HEK293 (cell line): ENCODE measurements at regions not wholly inside any gene's neighbourhood (a gene's known extent, or its start where the extent isn't known, plus 50 kb on each side); places are given as distances from the start of the nearest gene placed in this dataset.

ENCODE experiments used
- CTCF ChIA-PET: fragments of 350-600 bp; formaldehyde crosslinking; extraction: SDS; loops from one replicate; lab custom pipeline; 2021; ENCODE audit warnings: antibody characterized with exemption; lab: Yijun Ruan, JAX
- POLR2A ChIA-PET: fragments of 300-600 bp; formaldehyde crosslinking; extraction: SDS; loops from one replicate; lab custom pipeline; 2020; ENCODE audit warnings: antibody characterized with exemption, inconsistent platforms; lab: Yijun Ruan, JAX
- H3K27ac ChIP-seq: fragments of 200-500 bp; sonication (Bioruptor generic); 2 replicates; pipeline ENCODE4 v1.5.1; 2014; ENCODE audit warnings: low read depth, low read length, control low read depth, inconsistent platforms; ENCODE audit errors: extremely low read depth
- H3K36me3 ChIP-seq, 2 experiments: fragments of 200-500 bp in 1 of 2; sonication (Bioruptor generic) in 1 of 2; 1 replicate in 1 of 2; 2 replicates in 1 of 2; pipeline ENCODE4 v1.5.1; 2014 to 2017; ENCODE audit warnings: inconsistent platforms in 2 of 2, low read length in 2 of 2; ENCODE audit not compliant: control insufficient read depth in 2 of 2, insufficient read depth in 1 of 2
- H3K4me1 ChIP-seq: fragments of 200-500 bp; sonication (Bioruptor generic); 2 replicates; pipeline ENCODE4 v1.5.1; 2014; ENCODE audit warnings: mild to moderate bottlenecking, low read length, inconsistent platforms; ENCODE audit not compliant: control insufficient read depth, insufficient read depth
- H3K4me3 ChIP-seq: 2 replicates; pipeline ENCODE4 v1.5.1; 2011; ENCODE audit warnings: low read depth, mild to moderate bottlenecking, control low read depth, low read length, moderate library complexity
- H3K9me3 ChIP-seq: fragments of 200-500 bp; sonication (Bioruptor generic); 2 replicates; pipeline ENCODE4 v1.5.1; 2014; ENCODE audit warnings: low read depth, low read length, inconsistent platforms; ENCODE audit not compliant: control insufficient read depth, insufficient read depth
- OSR2 ChIP-seq: fragments of 450-650 bp; formaldehyde crosslinking; IDR thresholded peaks from 2 replicates; pipeline ENCODE4 v1.5.1; 2016; ENCODE audit warnings: missing biosample characterization, missing genetic modification characterization
- SCRT2 ChIP-seq: fragments of 450-650 bp; formaldehyde crosslinking; IDR thresholded peaks from 2 replicates; pipeline ENCODE4 v1.5.1; 2016; ENCODE audit warnings: missing biosample characterization, missing genetic modification characterization
- TCF7L2 ChIP-seq: IDR thresholded peaks from 2 replicates; pipeline ENCODE4 v1.6.1; 2011; ENCODE audit warnings: low read depth, mild to moderate bottlenecking, inconsistent platforms, low read length, moderate library complexity, borderline replicate concordance
- YY2 ChIP-seq: fragments of 450-650 bp; formaldehyde crosslinking; IDR thresholded peaks from 2 replicates; pipeline ENCODE4 v1.5.1; 2016; ENCODE audit warnings: missing biosample characterization, missing genetic modification characterization
- ZNF10 ChIP-seq: fragments of 450-650 bp; formaldehyde crosslinking; IDR thresholded peaks from 2 replicates; pipeline ENCODE4 v1.5.1; 2017; ENCODE audit warnings: missing biosample characterization, missing genetic modification characterization
- ZNF133 ChIP-seq: fragments of 450-650 bp; formaldehyde crosslinking; IDR thresholded peaks from 2 replicates; pipeline ENCODE4 v1.5.1; 2016; ENCODE audit warnings: missing biosample characterization, missing genetic modification characterization
- ZNF138 ChIP-seq: fragments of 450-650 bp; formaldehyde crosslinking; IDR thresholded peaks from 2 replicates; pipeline ENCODE4 v1.5.1; 2016; ENCODE audit warnings: missing biosample characterization, missing genetic modification characterization, borderline replicate concordance
- ZNF169 ChIP-seq: fragments of 450-650 bp; formaldehyde crosslinking; IDR thresholded peaks from 2 replicates; pipeline ENCODE4 v1.5.1; 2016; ENCODE audit warnings: missing biosample characterization, missing genetic modification characterization
- ZNF19 ChIP-seq: fragments of 450-650 bp; formaldehyde crosslinking; IDR thresholded peaks from 2 replicates; pipeline ENCODE4; 2016; ENCODE audit warnings: missing biosample characterization, missing genetic modification characterization, low read depth
- ZNF202 ChIP-seq: fragments of 450-650 bp; formaldehyde crosslinking; IDR thresholded peaks from 2 replicates; pipeline ENCODE4 v1.5.1; 2016; ENCODE audit warnings: missing biosample characterization, missing genetic modification characterization, borderline replicate concordance
- ZNF221 ChIP-seq: fragments of 450-650 bp; formaldehyde crosslinking; IDR thresholded peaks from 2 replicates; pipeline ENCODE4 v1.5.1; 2017; ENCODE audit warnings: missing biosample characterization, missing genetic modification characterization, borderline replicate concordance
- ZNF239 ChIP-seq: fragments of 450-650 bp; formaldehyde crosslinking; IDR thresholded peaks from 2 replicates; pipeline ENCODE4 v1.5.1; 2016; ENCODE audit warnings: missing biosample characterization, missing genetic modification characterization
- ZNF24 ChIP-seq: fragments of 450-650 bp; formaldehyde crosslinking; IDR thresholded peaks from 2 replicates; pipeline ENCODE4 v1.5.1; 2016; ENCODE audit warnings: missing biosample characterization, missing genetic modification characterization
- ZNF292 ChIP-seq: fragments of 450-650 bp; formaldehyde crosslinking; IDR thresholded peaks from 2 replicates; pipeline ENCODE4 v1.5.1; 2016; ENCODE audit warnings: low read depth, missing biosample characterization, missing genetic modification characterization, borderline replicate concordance
- ZNF423 ChIP-seq: fragments of 450-650 bp; formaldehyde crosslinking; IDR thresholded peaks from 2 replicates; pipeline ENCODE4 v1.5.1; 2016; ENCODE audit warnings: missing biosample characterization, missing genetic modification characterization
- ZNF530 ChIP-seq: fragments of 450-650 bp; formaldehyde crosslinking; IDR thresholded peaks from 2 replicates; pipeline ENCODE4 v1.5.1; 2016; ENCODE audit warnings: low read depth, missing biosample characterization, missing genetic modification characterization
- ZNF629 ChIP-seq: fragments of 450-650 bp; formaldehyde crosslinking; IDR thresholded peaks from 2 replicates; pipeline ENCODE4 v1.5.1; 2017; ENCODE audit warnings: missing biosample characterization, missing genetic modification characterization
- ZNF660 ChIP-seq: fragments of 450-650 bp; IDR thresholded peaks from 2 replicates; pipeline ENCODE4 v1.5.1; 2018; ENCODE audit warnings: missing biosample characterization, mild to moderate bottlenecking, missing genetic modification characterization
- ZNF677 ChIP-seq: fragments of 450-650 bp; IDR thresholded peaks from 2 replicates; pipeline ENCODE4 v1.5.0; 2018; ENCODE audit warnings: missing biosample characterization, mild to moderate bottlenecking, missing genetic modification characterization, moderate library complexity
- ZNF747 ChIP-seq: fragments of 450-650 bp; formaldehyde crosslinking; IDR thresholded peaks from 2 replicates; pipeline ENCODE4 v1.5.1; 2016; ENCODE audit warnings: missing biosample characterization, missing genetic modification characterization
- ZNF785 ChIP-seq: fragments of 450-650 bp; formaldehyde crosslinking; IDR thresholded peaks from 2 replicates; pipeline ENCODE4 v1.5.1; 2016; ENCODE audit warnings: missing biosample characterization, missing genetic modification characterization
- ZXDB ChIP-seq: fragments of 450-650 bp; formaldehyde crosslinking; IDR thresholded peaks from 2 replicates; pipeline ENCODE4 v1.5.1; 2016; ENCODE audit warnings: missing biosample characterization, missing genetic modification characterization
- TF ChIP-seq, protein P1 (sequence below): fragments of 450-650 bp; formaldehyde crosslinking; IDR thresholded peaks from 2 replicates; pipeline ENCODE4 v1.5.1; 2016; ENCODE audit warnings: missing biosample characterization, missing genetic modification characterization
- TF ChIP-seq, protein P2 (sequence below): fragments of 450-650 bp; formaldehyde crosslinking; optimal IDR thresholded peaks from 2 replicates; pipeline ENCODE3; 2016; ENCODE audit warnings: missing biosample characterization, mild to moderate bottlenecking, missing genetic modification characterization
- TF ChIP-seq, protein P3 (sequence below): fragments of 450-650 bp; formaldehyde crosslinking; IDR thresholded peaks from 2 replicates; pipeline ENCODE4; 2016; ENCODE audit warnings: missing biosample characterization, missing genetic modification characterization
- TF ChIP-seq, protein P4 (sequence below): fragments of 450-650 bp; formaldehyde crosslinking; IDR thresholded peaks from 2 replicates; pipeline ENCODE4 v1.5.1; 2016; ENCODE audit warnings: missing biosample characterization, missing genetic modification characterization
- TF ChIP-seq, protein P5 (sequence below): fragments of 450-650 bp; formaldehyde crosslinking; IDR thresholded peaks from 2 replicates; pipeline ENCODE4 v1.5.1; 2016; ENCODE audit warnings: missing biosample characterization, missing genetic modification characterization

DNA sequence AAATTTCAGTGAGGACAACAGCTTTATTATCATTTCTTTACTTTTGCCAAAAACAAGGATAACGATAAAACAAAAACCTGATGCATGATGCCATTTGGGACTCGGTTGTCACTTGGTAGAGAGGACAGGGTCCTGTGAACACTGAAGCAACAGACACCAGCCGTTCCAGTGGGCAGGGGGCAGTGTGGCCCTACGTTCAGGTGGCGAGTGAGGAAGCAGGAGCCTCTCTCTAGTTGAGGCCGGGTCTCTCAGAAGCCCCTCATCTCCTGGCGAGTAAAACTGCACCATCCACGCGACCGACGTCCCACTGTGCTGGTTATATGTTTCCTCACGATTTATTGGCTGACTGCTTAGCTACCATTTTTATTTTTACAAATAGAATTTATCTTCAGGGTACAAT, 231.6 kb downstream of the THBS2 start (continued):
- TF ChIP-seq, protein P1, sequence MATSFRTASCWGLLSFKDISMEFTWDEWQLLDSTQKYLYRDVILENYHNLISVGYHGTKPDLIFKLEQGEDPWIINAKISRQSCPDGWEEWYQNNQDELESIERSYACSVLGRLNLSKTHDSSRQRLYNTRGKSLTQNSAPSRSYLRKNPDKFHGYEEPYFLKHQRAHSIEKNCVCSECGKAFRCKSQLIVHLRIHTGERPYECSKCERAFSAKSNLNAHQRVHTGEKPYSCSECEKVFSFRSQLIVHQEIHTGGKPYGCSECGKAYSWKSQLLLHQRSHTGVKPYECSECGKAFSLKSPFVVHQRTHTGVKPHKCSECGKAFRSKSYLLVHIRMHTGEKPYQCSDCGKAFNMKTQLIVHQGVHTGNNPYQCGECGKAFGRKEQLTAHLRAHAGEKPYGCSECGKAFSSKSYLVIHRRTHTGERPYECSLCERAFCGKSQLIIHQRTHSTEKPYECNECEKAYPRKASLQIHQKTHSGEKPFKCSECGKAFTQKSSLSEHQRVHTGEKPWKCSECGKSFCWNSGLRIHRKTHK (tag by site-specific recombination) = no peak
- no peak for TF ChIP-seq ZNF747 (tag by site-specific recombination)
- TF ChIP-seq, protein P2, sequence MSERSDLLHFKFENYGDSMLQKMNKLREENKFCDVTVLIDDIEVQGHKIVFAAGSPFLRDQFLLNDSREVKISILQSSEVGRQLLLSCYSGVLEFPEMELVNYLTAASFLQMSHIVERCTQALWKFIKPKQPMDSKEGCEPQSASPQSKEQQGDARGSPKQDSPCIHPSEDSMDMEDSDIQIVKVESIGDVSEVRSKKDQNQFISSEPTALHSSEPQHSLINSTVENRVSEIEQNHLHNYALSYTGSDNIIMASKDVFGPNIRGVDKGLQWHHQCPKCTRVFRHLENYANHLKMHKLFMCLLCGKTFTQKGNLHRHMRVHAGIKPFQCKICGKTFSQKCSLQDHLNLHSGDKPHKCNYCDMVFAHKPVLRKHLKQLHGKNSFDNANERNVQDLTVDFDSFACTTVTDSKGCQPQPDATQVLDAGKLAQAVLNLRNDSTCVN = no peak

DNA sequence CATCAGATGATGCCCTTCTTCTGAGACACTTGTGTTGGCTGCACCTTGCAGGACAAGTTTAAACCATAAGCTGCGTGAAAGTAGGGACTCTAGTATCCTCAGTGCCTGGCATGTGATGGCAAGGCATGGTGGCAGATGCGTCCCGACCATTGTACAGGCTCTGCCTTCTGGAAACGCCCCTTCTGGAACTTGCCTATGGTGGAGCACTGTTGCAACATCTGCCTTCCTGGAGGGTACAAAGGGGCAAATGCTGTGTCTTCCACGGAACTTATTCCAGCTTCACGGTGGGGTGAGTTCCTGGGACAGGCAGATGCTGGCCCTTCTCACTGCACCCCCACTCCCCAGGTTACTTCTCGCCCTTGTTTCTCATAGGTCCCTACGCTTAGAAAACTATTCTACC, 232.8 kb downstream of the THBS2 start:
- Histone ChIP-seq H3K9me3 (no peaks in the 10 kb centered on the region), H3K4me1 (no peaks in the 10 kb centered on the region), H3K27ac (no peak overlapping the region), H3K36me3 (no peaks in the 10 kb centered on the region)
- POLR2A ChIA-PET = no interaction called here
- CTCF ChIA-PET = no interaction called here
- TF ChIP-seq, protein P3, sequence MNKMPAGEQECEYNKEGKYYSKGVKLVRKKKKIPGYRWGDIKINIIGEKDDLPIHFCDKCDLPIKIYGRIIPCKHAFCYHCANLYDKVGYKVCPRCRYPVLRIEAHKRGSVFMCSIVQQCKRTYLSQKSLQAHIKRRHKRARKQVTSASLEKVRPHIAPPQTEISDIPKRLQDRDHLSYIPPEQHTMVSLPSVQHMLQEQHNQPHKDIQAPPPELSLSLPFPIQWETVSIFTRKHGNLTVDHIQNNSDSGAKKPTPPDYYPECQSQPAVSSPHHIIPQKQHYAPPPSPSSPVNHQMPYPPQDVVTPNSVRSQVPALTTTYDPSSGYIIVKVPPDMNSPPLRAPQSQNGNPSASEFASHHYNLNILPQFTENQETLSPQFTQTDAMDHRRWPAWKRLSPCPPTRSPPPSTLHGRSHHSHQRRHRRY (tag by site-specific recombination) = no peak
- TF ChIP-seq ZNF10 (tag by site-specific recombination) (no peak), TCF7L2 (no peak), ZNF677 (tag by site-specific recombination) (no peak), OSR2 (tag by site-specific recombination) (no peak), ZNF530 (tag by site-specific recombination) (no peak), ZNF133 (tag by site-specific recombination) (no peak), ZNF19 (tag by site-specific recombination) (no peak), SCRT2 (tag by site-specific recombination) (no peak), ZNF239 (tag by site-specific recombination) (no peak), ZXDB (no peak), ZNF423 (tag by site-specific recombination) (no peak), ZNF629 (tag by site-specific recombination) (no peak), ZNF785 (no peak), ZNF169 (tag by site-specific recombination) (no peak), ZNF138 (no peak)
- TF ChIP-seq, all 188 proteins: peak for 0
- no peak overlapping the region for H3K4me3 ChIP-seq

DNA sequence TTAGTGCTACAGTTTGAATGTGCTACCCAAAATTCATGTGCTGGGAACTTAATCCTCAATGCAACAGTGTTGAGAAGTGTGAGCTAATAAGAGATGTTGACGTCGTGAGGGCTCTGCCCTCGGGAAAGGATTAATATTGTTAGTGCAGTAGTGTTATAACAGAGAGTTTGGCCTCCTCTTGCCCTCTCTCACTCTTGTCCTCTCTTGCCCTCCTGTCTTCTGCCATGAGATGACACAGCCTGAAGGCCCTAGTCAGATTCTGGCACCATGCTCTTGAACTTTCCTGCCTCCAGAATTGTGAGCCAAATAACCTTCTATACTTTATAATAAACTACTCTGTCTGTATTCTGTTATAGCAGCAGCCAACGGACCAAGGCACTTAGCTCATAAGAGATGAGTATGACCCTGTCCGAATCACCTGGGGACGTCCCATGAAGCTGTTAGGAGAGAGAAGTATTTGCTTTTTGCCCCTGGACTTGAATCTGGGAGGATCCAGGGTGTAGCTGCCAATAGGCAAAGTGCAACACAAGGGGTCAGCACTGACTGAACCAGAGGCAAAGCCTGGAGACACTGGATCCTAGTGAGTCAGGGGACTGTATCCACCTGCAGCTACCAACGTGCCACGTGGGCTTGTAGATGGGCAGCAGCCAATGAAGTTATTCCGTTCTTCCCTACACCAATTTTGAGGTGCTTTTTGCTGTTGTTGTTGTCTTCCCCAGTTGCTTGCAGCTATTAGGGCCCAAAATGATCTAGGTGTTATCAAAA, 233.7 kb downstream of the THBS2 start:
- Histone ChIP-seq H3K36me3 (no peaks in the 10 kb centered on the region), H3K4me3 (no peak overlapping the region), H3K27ac (no peak overlapping the region), H3K9me3 (no peaks in the 10 kb centered on the region)
- ChIA-PET POLR2A (no interaction called here), CTCF (interaction anchor here (0.7 to 0.8 kb wide), 2 partner anchors 53 to 64 kb away, joined by 3 to 4 read pairs; no protein-coding TSS in a partner anchor)
- TF ChIP-seq OSR2 (tag by site-specific recombination) = no peak
- TF ChIP-seq TCF7L2 = no peak
- TF ChIP-seq, protein P4, sequence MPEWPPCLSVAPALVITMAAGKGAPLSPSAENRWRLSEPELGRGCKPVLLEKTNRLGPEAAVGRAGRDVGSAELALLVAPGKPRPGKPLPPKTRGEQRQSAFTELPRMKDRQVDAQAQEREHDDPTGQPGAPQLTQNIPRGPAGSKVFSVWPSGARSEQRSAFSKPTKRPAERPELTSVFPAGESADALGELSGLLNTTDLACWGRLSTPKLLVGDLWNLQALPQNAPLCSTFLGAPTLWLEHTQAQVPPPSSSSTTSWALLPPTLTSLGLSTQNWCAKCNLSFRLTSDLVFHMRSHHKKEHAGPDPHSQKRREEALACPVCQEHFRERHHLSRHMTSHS (tag by site-specific recombination) = no peak
- TF ChIP-seq ZNF202 = no peak
- TF ChIP-seq ZNF660 = no peak
- TF ChIP-seq, protein P5, sequence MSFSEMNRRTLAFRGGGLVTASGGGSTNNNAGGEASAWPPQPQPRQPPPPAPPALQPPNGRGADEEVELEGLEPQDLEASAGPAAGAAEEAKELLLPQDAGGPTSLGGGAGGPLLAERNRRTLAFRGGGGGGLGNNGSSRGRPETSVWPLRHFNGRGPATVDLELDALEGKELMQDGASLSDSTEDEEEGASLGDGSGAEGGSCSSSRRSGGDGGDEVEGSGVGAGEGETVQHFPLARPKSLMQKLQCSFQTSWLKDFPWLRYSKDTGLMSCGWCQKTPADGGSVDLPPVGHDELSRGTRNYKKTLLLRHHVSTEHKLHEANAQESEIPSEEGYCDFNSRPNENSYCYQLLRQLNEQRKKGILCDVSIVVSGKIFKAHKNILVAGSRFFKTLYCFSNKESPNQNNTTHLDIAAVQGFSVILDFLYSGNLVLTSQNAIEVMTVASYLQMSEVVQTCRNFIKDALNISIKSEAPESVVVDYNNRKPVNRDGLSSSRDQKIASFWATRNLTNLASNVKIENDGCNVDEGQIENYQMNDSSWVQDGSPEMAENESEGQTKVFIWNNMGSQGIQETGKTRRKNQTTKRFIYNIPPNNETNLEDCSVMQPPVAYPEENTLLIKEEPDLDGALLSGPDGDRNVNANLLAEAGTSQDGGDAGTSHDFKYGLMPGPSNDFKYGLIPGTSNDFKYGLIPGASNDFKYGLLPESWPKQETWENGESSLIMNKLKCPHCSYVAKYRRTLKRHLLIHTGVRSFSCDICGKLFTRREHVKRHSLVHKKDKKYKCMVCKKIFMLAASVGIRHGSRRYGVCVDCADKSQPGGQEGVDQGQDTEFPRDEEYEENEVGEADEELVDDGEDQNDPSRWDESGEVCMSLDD (tag by site-specific recombination) = no peak
- no peak for TF ChIP-seq ZNF221 (tag by site-specific recombination)
- TF ChIP-seq ZNF292 (tag by site-specific recombination) = no peak
- TF ChIP-seq YY2 (tag by site-specific recombination) = no peak
- TF ChIP-seq ZNF24 = no peak
- TF ChIP-seq, all 188 proteins: peak for 0
- no peaks in the 10 kb centered on the region for H3K4me1 ChIP-seq
